Middle frontal gyrus (tissue), 1 donor: ENCODE measurements at regions not wholly inside any gene's neighbourhood (a gene's known extent, or its start where the extent isn't known, plus 50 kb on each side); places are given as distances from the start of the nearest gene placed in this dataset.
A peak's percentile ranks its signal among the peaks of the same experiment; 100 is the strongest.
"Not testable (repeated sequence)": the region's sequence is repeated elsewhere in the genome, so short reads cannot be mapped to it uniquely, and the experiment has no call there.

ENCODE experiments used
- DNase-seq: peaks from one replicate; pipeline ENCODE4 v3.0.0-alpha.2; 2015; ENCODE audit warnings: low spot score; ENCODE audit errors: extremely low spot score

DNA sequence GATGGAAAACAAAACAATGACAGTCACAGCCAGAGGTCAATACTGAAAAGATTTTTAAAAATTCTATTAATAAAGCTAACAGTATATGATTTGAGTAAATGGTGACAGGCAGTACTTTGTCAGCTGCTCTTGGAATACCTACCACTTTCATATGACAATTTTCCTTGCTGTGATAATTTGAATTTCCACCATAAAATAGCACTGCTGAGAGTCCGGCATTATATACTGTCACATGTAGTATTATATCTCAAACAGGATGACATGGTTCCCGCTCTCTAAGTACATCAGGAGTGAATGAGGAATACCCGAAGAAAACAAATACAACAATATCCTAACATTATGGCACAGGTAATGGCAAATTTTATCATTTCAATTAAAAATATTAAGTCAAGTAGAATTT lies 146.8 kb upstream of the TMPRSS15 start:
- DNase-seq, result no peak

DNA sequence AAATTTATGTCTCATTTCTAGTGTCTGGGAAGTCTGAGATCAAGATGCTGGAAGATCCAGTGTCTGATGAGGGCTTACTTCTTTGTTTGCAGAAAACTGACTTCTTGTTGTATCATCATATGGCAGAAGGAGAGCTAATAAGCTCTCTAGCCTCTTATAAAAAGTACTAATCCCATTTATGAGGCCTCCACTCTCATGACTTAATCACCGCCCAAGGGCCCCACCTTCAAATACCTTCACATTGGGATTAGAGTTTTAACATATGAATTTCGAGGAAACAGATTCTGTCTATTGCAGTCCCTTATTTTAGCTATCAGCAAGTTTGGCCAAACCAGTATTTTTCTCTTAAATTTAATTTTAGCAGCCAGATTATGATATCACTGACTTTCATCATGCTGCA lies 150.2 kb upstream of the TMPRSS15 start:
- no peak for DNase-seq

DNA sequence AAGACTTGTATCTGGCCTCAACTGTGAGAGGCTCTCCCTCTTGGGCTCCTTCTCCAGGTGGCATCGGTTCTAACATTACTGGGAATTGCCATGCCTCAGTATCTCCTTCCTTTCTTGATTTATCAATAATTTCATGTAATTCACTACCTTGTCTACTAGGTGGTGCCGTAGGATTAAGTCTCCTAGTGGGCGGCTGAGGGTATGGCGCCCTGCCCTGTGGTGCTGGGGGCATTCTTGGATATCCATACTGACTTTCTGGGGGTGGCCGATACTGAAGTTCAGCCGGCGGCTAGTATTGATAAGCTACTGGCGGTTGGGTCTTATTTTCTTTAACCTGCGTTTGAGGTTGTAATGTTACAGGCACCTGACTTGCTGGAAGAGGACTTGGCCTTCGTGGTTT lies 164.2 kb upstream of the TMPRSS15 start:
- DNase-seq, result not testable (repeated sequence)

DNA sequence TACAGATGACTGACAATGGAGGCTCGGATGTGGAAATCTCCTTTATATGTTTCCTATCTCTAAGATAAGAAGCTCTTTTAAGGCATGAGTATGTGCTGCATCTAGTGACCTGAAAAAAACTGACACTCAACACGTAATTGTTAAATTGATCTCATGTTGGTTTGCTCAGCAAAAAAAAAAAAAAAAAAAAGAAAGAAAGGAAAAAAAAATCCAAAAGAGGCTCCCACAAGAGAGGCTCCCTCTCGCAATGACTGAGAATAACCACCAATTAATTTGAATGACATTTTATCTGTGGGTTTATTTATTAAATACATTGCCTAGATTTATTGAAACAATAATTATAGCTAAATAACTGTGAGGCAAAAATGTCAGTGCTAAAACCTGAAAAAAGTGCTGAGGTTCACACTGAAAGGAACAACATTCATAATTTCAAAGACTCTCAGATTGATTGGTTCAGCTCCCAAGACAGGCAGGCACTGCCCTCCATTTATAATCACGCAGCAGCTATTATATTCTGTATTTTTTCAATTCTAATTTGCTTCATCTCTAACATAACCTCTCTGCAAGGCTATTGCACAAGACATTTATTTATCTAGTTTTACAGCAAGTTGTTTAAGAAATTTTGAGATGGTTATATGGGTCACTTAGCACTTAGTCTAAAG lies 184.5 kb upstream of the TMPRSS15 start:
- DNase-seq, result no peak

DNA sequence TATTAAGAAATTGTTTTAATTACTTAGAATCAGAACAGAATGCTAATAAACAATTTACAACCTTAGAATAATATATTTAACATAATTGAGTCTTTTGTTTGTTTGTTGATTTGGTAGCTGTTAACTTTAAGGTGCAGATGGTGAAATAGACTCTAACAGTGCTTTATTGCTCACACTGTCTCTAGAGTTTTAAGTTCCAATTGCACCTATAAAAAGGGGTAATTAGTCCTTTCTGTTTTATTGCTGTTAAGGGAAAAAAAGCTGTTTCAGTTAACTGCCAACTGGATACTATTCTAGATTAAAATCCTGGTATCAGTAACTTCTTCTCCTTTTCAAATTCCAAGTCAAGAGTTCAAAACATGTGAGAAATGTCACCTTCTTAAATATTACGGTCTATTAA lies 197.6 kb upstream of the TMPRSS15 start:
- no peak for DNase-seq

DNA sequence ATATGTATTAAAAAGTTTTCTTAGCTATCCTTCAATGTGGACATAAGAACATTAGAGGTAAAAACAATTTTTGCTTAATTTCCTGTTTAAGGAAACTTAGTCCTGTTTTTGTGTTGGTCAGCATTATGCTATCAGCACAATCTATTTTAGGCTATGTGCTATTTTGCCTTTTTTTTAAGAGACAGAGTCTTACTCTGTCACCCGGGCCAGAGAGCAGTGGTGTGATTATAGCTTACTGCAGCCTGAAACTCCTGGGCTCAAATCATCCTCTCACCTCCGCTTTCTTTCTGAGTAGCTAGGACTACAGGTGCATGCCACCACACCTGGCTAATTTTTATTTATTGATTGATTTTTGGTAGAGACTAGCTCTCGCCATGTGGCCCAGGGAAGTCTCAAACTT lies 199.1 kb upstream of the TMPRSS15 start:
- no peak for DNase-seq

DNA sequence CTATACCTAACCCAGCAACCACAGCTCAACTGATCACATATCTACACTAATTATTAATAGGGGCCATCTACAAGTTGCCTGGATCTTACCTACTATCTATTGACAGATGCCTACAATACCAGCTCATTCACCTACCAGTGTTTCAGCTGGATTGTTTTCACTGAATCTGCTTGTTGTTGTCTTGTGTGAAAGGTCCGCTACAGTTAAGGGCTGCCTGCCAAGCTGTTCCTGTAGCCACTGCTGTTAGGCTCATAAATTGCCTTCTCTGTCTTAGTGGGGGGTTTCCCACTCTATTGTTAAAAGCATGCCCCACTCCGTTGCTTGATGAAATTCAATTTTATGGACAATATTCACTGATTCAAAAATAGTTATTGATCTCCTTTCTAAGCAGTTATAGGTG lies 199.7 kb upstream of the TMPRSS15 start:
- no peak for DNase-seq

DNA sequence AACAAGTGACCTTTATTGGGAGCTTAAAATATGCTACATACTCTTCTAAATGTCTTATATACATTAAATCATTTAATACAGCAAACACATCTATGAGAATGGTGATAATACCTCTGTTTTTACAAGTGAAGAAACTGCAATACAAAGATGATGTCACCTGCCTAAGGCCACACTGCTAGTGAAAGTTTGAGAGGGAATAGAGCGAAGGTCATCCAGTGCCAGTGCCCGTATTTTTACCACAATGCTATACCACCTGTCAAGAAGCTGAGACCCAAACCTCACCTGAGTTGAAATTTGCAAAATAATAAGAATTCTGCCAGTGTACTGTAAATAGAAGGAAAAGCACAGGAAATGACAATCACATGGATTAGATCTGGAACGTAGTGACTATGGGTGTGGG lies 200.4 kb upstream of the TMPRSS15 start:
- DNase-seq, result no peak

DNA sequence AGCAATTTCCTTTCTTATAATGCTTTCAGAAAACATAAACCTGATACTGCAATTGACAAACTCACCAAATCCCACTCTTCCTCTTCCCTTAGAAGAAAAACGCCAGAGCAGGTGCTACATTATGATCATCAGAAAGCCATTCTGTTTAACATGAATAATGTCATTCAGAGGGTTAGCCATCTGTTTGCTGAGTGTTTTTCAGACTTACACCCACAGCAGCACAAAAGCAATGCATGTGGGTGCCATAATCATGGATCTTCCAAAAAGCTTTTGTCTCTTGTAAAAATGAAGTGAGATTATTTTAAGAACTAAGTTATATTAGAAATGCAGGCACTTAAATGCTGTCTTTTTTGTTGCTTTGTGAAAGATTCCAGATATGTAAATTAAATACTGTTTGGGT lies 204.6 kb upstream of the TMPRSS15 start:
- DNase-seq, result peak; percentile 14

DNA sequence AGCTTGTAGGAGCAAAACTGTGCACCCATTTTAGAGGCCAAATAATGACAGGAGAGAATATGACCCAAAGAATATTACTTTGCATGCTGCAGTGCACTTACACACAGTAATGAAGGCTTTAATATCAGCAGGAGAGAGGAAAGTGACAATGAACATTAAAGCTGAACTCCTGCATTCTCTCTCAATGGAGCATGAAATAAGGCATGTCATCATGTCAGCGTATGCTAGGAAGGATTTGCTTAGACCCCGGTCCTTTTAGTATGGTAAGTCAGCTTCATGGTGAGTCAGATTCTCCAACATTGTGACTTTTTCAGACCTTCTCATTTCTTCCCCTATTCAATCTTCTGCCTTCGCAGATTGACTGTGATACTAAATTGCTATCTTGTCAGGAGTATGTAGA lies 210.7 kb upstream of the TMPRSS15 start:
- DNase-seq, result no peak

DNA sequence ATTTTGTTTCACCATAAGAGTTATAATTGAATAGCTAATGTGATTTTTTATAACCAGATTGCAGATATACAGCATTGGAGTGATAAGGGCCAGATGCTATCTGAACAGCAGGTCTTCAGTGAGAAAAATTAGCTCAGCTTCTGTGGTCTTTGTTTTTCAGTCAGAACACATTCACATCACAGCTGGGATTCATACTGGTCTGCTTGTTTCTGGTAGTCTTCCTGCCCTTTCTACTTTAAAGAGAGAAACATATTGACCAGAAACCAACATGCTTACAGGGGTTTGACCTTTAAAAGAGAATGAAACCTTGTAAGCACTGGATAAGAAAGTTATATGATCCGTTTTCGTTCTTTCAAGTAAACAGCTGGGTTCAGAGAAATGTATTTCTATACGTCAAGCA lies 213.7 kb upstream of the TMPRSS15 start:
- no peak for DNase-seq

DNA sequence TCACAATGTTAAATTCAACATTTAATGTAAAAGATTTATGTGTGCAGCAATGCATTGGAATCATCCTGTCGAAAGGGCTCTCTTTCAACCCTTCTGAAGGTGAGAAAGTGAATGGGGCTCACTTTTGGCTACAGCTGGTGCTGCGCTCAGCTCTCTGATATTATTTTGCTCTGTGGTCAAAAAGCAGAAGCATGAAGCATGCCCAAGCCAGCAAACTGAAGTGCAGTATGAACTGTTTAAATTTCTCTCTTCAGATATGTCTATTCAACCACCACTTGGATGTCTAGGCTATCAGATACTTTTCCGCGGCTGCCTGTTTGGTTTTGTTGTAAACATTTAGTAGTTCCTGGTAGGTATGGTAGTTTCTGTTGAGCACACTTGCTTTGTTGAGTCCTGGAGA lies 216.9 kb upstream of the TMPRSS15 start:
- DNase-seq, result no peak

DNA sequence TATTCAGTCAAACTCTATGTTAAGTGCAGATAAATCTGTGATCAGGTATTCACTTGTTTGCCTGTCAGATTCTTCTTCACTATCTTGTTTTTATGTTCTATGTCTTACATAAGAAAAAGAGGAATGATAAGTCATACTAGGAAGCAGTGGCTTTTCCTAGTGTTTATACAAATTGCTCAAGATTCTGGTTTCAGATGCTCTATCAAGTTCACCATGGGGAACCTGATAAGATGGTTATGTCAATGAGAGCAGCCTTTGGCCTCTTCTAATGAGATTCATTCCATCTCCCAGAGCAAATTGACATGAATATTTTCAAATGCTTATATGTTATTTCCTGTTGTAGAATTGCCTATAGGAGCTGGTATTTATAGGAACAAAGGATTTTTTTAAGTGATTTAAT lies 218.8 kb upstream of the TMPRSS15 start:
- no peak for DNase-seq

DNA sequence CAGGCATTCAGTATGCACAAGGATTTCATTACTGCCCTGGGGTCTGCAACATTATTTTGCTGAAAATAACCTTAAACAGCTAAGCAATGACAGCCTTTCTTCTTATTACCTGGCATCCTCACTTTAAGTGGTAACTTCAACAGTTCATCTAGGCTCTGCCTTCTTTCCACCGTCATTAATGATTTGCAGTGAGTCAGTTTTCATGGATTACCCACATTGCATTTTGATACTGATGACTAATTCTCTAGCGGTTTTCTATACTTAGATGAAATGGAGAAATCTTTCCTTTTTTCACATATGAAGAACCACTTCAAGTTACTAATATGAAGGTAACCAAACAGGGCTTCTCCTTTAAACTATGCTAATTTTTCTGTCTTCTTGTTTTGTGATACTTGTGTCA lies 226.9 kb upstream of the TMPRSS15 start:
- DNase-seq, result no peak

DNA sequence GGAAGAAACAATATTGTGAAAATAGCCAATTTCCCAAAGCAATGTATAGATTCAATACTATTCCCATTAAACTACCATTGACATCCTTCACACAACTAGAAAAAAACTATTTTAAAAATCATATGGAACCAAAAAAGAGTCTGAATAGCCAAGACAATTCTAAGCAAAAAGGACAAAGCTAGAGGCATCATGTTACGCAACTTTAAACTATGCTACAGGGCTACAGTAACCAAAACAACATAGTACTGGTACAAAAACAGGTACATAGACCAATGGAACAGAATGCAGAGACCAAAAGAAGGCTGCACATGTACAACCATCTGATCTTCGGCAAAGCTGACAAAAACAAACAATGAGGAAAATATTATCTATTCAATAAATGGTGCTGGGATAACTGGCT lies 233.3 kb upstream of the TMPRSS15 start:
- no peak for DNase-seq

DNA sequence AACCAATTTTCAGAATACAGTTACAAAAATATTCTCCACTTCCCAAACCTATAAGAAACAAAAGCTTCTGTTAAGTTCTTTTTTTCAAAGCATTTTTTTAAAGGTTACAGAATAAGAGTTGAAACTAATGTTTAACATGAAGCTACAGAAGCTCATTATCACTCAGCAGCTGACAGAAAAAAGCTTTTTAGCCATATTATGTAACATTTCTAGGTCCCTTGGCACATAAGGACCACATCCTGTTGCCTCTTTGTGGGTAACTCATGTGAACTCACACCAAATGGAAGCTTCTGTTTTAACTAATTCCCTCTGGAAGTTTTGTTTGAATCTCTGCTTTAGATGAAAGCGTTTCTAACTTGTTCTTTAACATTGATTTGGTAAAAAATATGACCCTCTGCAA lies 242.5 kb upstream of the TMPRSS15 start:
- no peak for DNase-seq

DNA sequence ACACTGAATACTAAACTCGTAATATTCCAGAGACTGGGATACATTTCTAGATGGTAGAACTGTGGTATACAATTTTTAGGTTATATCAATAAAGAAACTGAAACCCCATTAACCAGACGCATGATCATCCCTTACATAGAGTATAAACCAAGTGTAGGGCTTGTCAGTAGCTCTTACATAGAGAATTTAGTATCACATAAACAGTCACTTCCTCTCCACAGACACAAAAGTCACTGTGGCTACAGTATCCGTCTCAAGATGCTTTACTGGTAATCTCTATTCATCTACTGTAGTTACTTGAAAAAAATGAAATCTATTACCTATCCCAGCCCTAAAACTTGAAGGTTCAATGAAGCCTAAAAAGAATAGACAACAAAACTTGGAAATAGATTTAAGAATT lies 252.3 kb upstream of the TMPRSS15 start:
- no peak for DNase-seq

DNA sequence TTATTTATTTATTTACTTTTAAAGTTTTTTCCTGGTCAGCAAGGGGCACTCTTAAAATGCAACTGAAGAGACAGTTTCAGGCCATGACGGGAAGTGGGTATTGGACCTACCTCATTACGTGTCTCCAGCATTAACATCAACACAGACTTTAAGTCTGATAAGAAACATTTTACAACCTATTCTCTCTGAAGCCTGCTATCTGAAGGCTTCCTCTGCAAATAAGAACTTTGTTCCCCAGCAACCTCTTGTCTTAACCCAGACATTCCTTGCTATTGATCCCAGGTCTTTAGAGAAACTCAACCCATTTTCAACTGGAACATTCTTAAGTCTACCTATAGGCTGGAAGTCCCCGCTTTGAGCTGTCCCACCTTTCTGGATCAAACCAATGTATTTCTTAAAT lies 258.3 kb upstream of the TMPRSS15 start:
- no peak for DNase-seq

DNA sequence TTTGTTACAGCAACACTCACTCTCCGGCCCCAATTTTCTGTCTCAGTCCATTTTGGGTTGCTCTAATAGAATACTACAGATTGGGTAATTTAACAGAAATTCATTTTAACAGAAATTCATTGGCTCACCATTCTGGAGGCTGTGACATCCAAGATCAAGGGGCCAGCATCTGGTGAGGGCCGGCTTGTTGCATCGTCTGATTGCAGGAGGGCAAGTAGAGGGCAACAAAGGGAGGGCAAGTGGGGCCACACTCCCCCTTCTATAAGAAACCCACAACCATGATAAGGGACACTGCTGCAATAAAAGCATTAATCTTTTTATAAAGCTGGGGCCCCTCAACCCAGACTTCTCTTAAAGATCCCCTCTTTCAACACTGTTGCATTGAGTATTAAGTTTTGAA lies 260.1 kb upstream of the TMPRSS15 start:
- DNase-seq, result no peak

DNA sequence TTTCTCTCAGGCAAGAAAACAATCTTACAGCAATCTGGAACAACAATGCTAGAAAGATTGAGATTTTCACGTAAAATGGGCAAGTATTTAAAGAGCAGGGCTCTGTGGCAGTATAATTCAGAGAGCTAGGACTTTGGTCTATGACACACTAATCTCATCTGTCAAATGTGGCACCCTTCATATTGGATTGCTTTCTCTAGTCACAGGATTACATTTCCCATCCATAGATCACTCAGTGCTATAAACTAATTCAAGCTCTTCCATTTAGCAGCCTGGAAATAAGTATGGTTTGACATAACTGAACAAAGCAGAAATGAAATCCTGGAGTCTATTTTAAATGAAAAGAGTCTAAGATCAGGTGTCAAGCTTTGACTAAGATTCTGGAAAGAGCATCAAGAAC lies 263.1 kb upstream of the TMPRSS15 start:
- no peak for DNase-seq

DNA sequence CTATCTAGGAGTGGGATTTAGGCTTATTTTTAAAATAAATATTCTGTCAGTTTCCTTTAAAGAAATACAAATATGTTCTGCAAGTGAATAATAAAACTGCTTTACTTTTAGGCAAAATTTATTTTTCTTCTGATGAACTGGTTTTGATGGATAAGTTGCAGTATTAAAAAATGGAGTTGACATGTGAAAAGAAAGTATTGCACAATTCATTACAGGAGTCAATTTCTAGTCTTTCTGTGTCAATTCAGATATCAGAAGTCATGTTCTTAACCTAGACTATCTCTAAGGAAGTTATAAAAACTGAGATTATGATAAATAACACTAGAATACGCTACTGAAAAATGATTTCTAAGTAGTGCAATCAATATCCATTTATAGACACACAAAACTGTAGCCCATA lies 270.2 kb upstream of the TMPRSS15 start:
- DNase-seq, result no peak

DNA sequence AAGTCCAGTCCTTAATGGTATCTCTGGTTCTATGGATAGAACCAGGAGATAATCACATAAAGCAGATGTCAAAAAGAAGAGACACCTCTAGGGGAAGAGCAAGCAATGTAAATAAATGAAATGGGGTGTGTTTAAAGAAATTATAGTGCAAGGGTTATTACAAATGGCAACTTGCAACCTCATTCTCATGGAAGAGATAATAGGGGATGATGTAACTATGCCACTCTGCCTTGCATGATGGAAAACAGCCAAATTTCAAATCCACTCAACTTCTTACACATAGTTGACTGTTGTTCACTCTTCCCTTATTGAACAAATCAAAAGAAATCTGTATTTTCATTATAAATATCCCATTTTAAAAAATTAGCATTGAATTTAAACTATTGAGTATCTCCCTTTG lies 274.0 kb upstream of the TMPRSS15 start:
- DNase-seq, result no peak

DNA sequence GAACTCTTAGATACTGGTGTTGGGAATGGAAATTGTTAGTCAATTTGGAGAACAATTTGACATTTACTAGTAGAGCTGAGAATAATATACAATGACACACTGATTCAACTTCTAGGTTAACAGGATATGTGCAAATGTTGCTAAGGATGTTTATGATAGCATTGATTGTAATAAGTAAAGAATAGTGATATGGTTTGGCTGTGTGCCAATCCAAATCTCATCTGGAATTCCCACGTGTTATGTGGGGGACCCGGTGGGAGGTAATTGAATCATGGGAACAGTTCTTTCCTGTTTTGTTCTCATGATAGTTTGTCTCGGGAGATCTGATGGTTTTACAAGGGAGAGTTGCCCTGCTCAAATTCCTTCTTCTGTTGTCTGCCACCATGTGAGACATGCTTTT lies 302.4 kb upstream of the TMPRSS15 start:
- no peak for DNase-seq

DNA sequence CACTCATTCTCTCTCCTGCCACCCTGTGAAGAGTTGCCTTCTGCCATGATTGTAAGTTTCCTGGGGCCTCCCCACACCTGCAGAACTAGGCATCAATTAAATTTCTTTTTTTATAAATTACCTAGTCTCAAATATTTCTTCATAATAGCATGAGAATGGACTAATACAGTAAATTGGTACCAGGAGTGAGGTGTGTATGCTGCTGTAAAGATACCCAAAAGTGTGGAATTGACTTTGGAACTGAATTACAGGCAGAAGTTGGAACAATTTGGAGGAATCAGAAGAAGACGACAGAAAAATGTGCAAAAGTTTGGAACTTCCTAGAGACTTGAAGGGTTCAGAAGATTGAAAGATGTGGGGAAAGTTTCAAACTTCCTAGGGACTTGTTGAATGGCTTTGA lies 308.1 kb upstream of the TMPRSS15 start:
- DNase-seq, result no peak
